ENCODE measurements at regions not wholly inside any gene's neighbourhood (a gene's known extent, or its start where the extent isn't known, plus 50 kb on each side); places are given as distances from the start of the nearest gene placed in this dataset.
"Not testable (repeated sequence)": the region's sequence is repeated elsewhere in the genome, so short reads cannot be mapped to it uniquely, and the experiment has no call there.

GRCh38 chr1:187928696-187929095 lies 1099.9 kb downstream of the PLA2G4A start:
- no peak for DNase-seq

- no peak for DNase-seq
Observed at GRCh38 chr1:187931776-187932175, 1103.0 kb downstream of the PLA2G4A start.

- DNase-seq = no peak
Observed at GRCh38 chr1:187933562-187934419, 1105.0 kb downstream of the PLA2G4A start.

DNA sequence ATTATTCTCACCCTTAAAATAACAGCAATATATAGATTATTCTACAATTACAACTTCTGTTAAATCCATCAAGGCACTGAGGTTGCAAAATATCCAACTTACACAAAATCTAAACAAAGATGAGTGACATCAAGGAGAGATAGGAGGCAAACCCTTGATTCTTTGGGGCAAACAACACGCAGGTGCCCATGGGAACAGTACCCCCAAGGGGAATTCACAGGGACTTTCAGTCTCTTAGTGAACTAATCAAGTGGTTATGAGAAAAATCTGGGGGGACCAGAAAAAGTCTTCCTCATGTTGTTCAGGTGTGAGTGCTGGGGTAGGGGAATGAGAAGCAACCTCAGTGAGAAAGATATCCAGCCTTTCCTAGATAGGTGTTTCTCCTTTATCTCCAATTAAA lies 1107.9 kb downstream of the PLA2G4A start:
- DNase-seq = no peak

DNA sequence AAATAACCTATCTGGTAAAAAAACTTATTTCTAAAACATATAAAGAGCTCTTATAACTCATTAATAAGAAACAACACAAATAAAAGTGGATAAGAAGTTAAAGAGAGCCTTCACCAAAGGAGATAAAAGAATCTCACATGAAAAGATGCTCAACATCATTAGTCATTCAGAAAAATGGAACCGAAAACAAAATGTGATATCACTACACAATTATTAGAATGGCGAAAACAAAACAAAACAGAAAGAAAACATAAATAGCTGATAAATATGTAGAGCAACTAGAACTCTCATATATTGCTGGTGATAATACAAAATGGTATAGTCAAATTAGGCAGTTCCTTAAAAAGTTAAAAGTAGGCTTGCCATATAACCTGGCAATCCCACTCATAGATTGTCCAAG lies 1109.3 kb downstream of the PLA2G4A start:
- no peak for DNase-seq

GRCh38 chr1:187942986-187943385 lies 1114.2 kb downstream of the PLA2G4A start:
- DNase-seq = no peak

DNA sequence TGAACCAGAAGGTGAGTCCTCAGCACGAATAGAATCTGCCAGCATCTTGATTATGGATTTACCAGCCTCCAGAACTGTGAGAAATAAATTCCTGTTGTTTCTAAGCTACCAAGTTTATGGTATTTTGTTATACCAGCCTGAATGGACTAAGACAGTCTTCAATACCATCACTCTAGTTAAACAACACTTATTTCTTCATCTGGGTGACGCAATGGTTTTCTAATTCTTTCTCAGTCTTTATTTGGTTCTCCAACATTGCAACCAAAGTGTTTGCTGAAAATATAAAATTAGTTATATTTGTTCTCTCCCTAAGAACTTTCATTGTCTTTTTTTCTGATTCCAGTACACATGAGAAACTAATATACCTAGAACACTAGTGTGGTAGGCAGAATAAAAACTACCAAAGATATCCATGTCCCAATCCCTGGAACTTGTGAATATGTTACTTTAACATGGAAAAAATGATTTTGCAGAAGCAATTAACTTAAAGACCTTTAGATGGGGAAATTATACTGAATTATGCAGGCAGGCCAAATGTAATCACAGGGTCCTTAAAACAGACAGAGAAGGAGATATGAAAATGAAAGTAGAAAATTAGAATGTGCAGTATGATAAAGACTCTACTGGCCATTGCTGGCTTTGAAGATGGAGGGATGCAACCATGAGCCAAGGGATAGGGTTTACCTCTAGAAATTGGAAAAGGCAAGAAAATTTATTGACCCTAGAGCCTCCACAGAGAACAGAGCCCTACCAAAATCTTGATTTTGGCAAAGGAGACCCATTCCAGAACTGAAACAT lies 1115.1 kb downstream of the PLA2G4A start:
- DNase-seq = no peak

GRCh38 chr1:187946661-187947060 lies 1117.9 kb downstream of the PLA2G4A start:
- DNase-seq = not testable (repeated sequence)

DNA sequence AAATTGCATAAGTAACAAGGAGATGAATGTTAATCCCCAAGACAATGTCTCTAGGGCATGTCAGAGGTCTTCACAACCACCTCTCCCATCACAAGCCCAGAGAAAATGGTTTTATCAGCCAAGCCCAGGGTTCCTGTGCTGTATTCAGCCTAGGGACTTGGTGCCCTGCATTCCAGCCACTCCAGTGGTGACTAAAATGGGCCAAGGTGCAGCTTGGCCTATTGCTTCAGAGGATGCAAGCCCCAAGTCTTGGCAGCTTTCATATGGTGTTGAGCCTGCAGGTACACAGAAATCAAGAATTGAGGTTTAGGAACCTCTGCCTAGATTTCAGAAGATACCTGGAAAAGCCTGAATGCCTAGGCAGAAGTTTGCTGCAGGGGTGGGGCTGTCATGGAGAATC lies 1118.6 kb downstream of the PLA2G4A start:
- no peak for DNase-seq

DNA sequence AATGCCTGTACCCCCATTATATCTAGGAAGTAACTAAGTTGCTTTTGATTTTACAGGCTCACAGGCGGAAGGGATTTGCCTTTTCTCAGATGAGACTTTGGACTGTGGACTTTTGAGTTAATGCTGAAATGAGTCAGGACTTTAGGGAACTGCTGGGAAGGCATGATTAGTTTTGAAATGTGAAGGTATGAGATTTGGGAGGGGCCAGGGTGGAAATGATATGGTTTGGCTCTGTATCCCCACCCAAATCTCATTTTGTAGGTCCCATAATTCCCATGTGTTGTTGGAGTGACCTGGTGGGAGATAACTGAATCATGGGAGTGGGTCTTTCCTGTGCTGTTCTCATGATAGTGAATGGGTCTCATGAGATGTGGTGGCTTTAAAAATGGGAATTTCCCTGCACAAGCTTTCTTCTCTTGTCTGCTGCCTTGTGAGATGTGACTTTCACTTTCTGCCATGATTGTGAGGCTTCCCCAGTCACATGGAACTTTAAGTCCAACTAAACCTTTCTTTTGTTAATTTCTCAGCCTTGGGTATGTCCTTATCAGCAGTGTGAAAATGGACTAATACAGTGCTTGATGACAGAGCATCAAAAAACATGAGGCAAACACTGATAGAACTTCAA lies 1119.5 kb downstream of the PLA2G4A start:
- DNase-seq = no peak

- DNase-seq = no peak
Observed at GRCh38 chr1:187949567-187949966, 1120.8 kb downstream of the PLA2G4A start.

DNA sequence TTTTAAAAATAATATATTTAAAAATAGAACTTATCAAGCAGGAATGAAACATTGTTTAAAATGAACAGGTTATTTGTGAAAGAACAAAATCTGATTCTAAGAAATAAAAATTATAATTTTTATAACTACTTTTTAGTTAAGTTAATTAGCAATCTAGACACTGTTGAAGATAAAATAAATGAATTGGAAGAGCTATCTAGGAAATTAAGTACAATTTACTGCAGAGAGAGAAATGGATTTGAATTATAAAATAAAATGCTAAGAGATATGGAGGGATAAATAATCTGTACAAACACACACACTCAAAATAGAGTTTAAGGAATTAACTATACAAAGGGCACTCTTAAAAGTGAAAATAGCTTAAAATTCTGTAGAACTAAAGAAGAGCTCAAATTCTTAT lies 1123.1 kb downstream of the PLA2G4A start:
- DNase-seq = no peak

- DNase-seq = no peak
Observed at GRCh38 chr1:187952446-187952845, 1123.7 kb downstream of the PLA2G4A start.

DNA sequence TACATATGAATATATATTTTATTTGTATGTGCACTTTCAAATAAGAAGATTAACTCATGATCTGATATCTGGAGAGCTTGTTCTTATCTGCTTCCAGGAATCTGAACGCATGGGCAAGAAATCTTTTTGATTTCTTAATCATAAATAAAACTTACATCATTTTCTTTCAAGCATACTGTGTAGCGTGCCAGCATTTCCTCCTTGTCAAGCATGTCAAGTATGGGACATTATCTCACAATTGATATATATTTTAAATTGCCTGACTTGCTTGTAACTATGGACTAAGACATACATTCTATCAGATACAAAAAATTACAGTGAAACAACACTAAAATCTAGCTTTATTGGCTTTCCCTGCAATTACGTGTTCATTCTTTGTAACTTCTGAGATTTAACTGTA lies 1128.2 kb downstream of the PLA2G4A start:
- DNase-seq = no peak

DNA sequence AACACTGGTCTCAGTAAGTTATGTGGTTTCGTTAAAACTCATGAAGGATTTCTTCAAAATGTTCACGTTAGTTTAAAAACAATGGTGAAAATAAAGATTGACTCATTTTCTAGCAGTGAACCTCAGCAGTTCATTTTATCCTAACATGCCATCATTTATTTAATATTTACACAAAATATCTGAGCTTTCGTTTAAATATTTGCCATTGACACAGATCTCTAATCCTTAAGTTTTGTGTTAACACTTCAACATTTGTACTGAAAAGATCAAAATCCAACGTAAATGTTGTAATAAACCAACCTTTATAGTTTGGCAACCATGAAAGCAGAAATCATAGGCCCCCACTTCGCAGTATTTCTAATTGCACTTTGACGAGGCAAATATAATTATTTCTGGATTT lies 1129.5 kb downstream of the PLA2G4A start:
- DNase-seq = no peak

DNA sequence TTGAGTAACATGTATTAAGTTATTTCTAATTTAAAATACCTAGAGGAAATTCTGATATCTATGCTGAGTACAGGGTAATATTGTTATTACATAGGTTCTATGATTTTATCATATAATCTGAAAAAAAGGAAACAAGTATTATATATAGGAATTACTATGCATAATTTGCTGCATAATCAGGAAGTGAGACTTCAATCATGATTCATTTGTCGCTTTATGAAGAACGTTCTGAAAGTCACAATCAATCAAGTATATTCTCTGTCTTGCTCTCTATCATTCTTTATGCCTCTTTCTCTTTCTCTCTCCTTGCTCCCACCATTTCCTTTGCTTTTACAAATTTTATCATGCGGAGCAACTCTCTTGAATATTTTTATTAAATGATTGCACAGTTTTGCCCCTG lies 1130.3 kb downstream of the PLA2G4A start:
- DNase-seq = no peak

DNA sequence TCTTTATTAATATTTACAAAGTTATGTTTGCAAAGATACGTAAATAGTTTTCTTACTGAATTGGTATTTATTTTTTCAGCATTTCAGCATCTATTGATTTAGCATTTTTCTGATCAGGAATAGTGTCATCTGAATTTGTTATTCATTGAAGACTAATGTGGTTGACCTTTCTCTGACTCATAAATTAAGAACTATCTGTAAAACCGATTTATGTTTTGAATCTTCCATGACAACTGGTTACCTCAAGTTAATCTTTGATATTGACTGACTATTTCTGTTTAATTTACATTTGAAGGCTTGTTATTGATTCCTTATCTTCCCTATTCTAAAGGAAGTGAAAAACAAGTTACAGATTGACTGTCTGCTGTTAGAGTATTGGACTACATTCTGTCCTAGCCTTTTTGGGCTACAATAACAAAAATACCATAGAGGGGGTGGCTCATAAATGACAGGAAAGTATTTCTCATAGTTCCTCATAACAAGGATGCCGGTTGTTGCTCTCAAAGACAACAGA lies 1131.4 kb downstream of the PLA2G4A start:
- no peak for DNase-seq

DNA sequence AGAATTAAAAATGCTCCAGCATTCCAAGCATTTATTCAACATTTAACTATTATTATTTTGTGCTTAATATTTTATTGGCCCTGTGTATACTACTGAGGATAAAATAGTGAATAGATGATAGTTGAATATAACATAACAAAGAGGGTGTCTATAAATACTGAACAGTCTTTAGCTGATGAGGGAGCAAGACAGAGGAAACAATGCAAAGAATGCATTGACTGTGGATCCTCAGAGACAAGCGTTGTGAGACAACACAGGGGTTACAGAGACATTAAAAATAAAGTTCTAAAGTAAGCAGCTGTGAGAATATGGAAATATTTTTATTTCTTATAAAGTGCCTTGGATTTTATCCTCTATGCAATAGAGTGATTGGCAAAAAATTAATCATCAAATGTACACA lies 1133.1 kb downstream of the PLA2G4A start:
- DNase-seq = no peak

GRCh38 chr1:187971851-187972250 lies 1143.1 kb downstream of the PLA2G4A start:
- no peak for DNase-seq

GRCh38 chr1:187977298-187977697 lies 1148.5 kb downstream of the PLA2G4A start:
- DNase-seq = no peak

DNA sequence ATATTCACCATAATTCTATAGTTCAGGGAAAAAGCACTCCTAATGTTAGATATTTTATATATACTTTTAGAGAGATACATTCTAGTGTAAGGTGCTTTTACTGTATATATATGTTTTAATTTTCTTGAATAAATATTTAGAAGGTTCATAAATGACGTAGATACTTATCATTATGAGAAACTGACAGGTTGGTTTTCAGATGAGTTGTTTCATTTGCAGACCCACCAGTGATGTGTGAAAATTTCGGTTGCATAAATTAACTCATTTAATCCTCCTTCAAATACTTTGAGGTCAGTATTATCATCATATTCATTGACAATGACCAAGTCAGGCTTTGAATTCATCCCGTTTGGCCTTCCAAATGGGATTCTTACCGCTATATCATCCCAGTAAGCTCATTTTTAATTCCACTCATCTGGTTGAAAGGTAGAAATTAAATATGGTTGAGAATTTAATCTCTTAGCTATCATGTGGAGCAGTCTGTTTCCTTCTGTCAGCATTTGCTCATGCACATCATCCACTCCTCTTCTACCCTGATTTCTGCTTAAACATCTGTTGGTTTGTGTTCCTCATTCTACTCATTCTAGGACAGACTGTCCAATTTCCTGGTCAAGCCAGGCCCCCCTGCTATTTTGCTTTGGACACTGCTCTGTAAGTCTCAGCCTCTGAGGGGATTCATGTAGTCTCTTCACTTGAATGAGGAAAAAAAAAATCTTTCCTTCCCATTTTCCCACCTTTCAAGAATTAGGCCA lies 1156.6 kb downstream of the PLA2G4A start:
- no peak for DNase-seq

DNA sequence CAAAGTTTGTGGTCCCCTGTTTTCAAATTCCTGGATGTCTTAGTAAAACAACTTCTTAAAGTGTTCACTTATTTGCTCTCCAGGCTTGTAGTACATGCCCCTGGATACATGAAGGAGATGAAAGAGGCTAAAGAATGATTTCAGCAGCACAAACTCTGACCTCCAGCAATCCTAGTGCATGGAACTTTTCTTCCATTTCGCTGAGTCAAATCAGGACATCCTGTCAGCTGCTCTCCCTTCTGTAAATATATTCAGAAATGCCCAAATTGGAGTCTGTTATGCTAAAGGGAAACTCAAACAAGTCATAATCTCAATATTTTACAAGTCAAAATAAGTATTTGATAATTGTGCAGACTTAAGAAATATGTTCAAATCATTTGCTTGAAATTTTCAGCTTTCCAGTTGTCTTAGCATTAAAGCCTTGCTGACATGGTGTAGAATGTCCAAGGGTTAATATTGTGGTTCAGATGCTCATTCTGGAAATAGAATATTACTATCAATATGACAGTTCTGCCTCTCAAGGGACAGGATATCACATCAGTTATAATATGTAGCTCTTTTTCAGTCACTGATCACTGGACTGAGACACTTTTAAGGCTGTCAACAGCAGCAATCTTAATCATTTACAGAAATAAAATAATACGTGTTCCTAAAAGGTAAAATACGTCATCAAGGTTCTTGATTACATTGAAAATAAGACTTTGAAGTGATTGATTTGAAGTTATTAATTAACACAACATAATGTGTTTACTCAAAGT lies 1157.3 kb downstream of the PLA2G4A start:
- no peak for DNase-seq

Data from stimulated activated CD4-positive, alpha-beta T cell treated with anti-CD3 and anti-CD28 coated beads, Interleukin-15, amount 100 ng/mL, for 24 hours (primary cell).